ENCODE measurements at regions not wholly inside any gene's neighbourhood (a gene's known extent, or its start where the extent isn't known, plus 50 kb on each side); places are given as distances from the start of the nearest gene placed in this dataset.

- DNase-seq = no peak
Observed at GRCh38 chr4:15340902-15341732, 86.7 kb upstream of the C1QTNF7 start.

DNA sequence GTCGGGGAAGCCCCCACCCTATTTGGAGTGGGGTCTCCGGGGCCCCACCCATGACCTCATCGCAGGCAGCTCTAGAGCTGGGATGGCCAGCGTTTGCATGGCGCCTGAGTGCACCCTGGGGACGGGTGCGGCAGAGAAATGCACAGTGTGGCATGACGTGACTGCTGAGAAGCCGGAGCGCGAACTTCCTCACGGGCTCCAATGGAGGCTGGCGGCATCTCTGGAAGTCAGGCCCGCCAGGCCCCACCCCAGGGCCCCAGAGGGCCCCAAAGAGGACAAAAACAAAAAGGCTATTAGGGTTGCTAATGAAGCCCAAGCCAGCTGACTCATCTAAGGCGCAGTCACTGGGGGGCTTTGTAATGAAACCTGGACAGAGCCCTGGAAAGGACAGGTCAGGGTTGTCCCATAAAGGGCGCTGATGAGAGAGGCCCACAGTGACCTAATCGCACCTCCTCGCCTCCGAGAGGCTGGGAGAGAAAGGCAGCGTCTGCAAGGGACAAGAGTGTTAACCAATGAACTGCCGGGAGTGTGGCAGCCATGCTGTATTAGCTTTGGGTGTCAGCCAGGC lies 86.0 kb upstream of the C1QTNF7 start:
- no peak for DNase-seq

GRCh38 chr4:15343000-15343399 lies 84.8 kb upstream of the C1QTNF7 start:
- no peak for DNase-seq

- DNase-seq = no peak
Observed at GRCh38 chr4:15343581-15343980, 84.3 kb upstream of the C1QTNF7 start.

- no peak for DNase-seq
Observed at GRCh38 chr4:15344041-15344440, 83.8 kb upstream of the C1QTNF7 start.

DNA sequence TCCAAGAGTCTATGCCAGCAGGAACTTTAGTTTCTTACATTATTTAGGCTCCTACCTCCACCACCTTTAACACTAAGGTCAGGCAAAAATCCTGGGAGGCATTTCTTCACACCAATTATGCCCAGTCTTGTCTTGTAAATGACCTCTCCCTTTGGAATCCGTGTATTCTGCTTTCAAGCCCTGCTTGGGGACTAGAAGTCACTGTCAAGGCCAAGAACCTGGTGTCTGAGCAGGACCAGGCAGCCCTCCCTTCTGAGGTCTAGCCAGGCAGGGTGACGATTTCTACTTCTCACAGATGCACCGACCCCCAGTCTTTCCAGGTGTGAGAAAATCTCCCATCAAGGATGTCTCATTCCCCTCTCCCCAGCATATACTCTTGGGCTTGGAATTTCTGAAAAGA lies 82.7 kb upstream of the C1QTNF7 start:
- no peak for DNase-seq

GRCh38 chr4:15348236-15348635 lies 79.6 kb upstream of the C1QTNF7 start:
- no peak for DNase-seq

DNA sequence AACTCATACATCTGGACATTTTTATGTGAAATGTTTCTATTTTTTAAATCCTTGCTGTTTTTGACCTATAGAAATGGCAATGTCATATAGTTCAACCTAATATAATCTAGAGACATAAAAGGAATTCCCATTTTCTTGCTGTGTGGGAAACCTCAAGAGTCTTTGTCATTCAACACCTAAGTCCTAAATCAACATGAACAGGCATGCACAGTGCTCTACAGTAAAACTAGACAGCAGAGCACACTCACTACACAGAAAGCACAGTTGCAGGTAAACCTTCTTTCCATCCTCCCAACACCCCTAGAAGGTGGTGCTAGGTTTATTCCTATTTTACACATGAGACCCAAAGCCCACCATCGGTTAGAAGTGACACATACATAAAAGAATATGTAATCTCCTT lies 79.1 kb upstream of the C1QTNF7 start:
- no peak for DNase-seq

- no peak for DNase-seq
Observed at GRCh38 chr4:15349531-15349935, 78.3 kb upstream of the C1QTNF7 start.

GRCh38 chr4:15349965-15350364 lies 77.9 kb upstream of the C1QTNF7 start:
- DNase-seq = no peak

DNA sequence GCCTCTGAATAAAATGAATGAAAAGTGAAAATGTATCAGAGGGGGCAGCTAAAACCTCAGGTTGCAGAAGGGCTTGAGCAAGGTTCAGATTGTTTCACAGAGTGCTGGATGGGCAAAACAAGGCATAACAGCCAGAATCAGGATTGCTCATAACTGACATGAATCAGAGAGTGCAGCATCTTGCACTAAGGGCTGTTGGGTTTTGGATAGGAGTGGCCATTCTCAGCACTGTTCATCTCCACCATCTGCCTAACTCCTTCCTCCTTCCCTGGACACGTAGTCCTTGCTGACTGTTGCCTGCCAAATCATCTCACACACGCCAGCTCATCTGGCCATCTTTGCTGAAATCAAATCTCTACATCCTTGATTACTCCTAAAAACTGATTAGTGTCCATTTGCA lies 75.3 kb upstream of the C1QTNF7 start:
- DNase-seq = no peak

DNA sequence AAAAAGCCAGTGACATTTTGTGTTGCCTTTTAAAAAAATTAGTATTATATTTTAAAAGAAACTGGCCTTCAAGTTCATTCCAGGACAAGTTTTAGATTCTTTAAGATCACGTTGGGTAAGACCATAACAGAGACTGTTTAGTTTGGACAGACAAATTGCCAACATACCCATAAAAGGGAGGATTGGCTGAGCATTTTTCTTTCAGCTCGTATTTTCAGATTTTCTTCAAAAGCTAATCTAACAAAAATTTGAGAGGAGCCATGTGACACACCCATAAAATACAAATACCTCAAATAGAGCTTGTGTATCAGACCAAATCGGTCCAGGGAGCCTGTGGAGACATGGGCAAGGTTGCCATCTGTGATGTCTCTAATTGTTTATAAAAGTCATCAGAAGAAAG lies 74.6 kb upstream of the C1QTNF7 start:
- DNase-seq = no peak

DNA sequence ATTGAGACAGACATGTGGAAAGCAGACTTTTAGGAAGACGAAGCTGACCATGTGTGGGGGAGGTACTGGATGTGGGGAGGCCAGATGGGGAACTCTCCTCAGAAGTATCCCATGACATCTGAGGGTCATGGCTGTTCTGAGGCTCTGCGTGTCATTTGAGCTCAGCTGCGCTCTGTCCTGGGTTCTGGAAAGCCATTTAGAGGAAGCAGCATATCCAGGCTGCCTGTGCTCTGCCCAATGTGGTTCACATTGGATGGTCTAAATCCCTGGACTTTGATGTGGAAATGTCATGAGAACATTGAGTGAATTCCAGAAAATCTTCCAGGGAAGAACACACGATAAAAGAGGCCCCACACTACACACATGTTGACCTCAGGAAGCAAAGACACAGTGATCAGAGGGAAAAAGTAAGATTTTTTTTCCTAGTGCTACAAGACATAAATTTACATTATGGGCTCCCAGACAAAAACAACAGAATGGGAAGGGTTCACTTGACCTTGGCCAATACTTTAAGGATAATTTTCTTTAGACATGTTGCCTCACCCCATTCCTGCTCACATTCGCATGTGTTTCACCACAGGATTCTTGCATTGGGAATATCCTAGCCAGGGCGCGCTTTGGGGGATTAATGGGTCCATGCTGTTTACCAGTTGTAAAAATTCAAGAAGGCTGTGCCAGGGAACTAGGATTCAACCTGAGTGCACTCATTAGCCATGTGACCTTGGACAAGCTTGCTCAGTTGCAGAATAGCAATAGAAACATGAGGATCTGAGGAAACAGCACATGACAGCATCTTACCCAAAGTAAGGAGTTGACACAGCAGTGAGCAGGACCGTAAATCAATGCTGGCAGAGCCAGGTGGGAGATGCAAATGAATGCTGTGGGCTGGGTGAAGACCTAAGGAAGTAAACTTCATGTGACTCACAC lies 73.2 kb upstream of the C1QTNF7 start:
- no peak for DNase-seq

DNA sequence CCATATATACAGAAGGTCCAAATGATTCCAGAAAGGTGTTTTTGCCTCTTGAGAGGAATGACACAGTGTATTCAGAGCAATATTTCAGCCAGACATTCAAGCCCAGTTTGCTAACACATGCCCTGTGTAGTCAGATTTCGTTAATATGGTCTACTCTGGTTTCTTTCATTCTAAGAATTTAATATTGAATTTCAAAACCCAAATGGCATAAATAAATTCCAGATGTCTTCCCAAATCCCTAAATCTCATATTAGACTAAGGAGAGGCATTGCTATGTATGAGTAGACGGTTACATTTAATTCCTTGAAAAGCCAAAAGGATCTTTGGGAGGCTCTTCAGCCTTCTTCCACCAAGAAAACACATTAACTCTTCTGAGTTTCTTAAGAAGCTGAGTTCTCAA lies 66.3 kb upstream of the C1QTNF7 start:
- DNase-seq = no peak

DNA sequence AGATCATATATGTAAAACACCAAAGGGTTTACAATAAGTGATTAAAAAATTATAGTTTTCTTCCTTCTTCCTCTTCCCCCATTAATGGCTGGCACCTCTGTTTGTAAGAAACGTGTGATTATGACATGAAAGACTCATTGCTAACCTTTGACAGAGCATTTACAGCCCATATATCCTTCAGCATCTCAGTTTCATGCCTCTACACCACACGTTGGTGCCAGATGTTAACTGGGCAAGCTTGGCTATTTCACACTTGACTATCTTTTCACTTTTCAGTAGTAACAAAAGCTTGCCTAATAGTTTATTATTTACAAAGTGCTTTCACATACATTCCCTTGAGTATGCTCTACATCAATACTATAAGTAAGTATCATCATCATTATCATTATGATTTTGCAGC lies 65.3 kb upstream of the C1QTNF7 start:
- no peak for DNase-seq

- no peak for DNase-seq
Observed at GRCh38 chr4:15364183-15364582, 63.6 kb upstream of the C1QTNF7 start.

DNA sequence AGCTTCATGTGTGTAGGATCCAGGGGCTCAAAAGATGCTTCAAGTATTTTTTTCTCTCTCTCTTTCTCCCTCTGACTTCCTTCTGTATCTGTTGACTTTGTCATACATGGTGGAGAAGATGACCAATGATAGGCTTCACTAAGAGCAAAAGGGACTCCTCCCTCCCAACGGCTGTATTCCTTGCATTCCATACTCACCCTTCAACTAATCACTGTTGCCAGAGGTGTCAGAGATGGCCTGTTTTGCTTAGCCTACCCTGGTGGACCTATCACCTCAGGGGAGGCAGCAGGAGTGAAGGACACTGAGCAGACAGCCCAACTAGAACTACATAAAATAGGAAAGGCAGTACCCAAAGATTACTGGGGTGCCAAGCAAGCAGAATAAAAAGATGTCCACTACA lies 62.2 kb upstream of the C1QTNF7 start:
- DNase-seq = no peak

GRCh38 chr4:15366721-15367120 lies 61.1 kb upstream of the C1QTNF7 start:
- DNase-seq = no peak

GRCh38 chr4:15368856-15369255 lies 59.0 kb upstream of the C1QTNF7 start:
- no peak for DNase-seq

DNA sequence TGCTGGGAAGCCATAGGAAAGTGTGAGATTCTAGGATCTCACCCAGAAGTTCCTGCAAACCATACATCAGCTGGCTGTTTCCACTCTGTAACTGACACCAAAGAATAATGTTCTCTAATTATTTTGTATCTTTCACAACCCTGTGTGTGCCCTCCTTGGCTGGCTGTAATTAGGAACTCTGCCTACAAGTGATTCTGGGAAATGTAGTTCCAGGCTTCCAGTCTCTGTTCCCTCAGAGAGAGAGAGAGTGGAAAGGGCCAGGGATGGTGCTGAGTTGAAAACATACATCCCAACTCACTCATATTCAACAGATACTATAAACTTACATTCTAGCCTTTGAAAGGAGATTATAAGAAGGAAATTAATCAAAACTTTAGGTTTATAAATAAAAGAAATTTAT lies 57.5 kb upstream of the C1QTNF7 start:
- no peak for DNase-seq

GRCh38 chr4:15373363-15373762 lies 54.5 kb upstream of the C1QTNF7 start:
- no peak for DNase-seq

GRCh38 chr4:15374656-15375055 lies 53.2 kb upstream of the C1QTNF7 start:
- no peak for DNase-seq

DNA sequence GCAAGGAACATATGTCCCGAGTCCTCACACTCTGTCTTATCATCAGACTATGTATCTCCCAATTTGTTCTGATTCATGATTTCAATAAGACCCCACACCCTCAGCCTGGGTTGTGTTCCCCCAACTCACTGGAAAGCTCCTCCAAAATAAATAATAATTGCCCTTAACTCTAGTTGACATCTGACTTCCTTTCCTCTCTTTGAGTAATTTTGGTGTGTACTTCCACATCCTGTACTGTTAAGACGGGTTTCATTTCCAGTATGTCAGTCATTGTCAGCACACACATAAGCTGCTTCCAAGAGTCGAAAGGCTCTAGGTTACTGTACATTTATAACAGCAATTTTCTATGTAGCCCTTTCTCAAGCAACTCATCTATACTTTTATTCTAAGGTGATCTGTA lies 52.2 kb upstream of the C1QTNF7 start:
- no peak for DNase-seq

DNA sequence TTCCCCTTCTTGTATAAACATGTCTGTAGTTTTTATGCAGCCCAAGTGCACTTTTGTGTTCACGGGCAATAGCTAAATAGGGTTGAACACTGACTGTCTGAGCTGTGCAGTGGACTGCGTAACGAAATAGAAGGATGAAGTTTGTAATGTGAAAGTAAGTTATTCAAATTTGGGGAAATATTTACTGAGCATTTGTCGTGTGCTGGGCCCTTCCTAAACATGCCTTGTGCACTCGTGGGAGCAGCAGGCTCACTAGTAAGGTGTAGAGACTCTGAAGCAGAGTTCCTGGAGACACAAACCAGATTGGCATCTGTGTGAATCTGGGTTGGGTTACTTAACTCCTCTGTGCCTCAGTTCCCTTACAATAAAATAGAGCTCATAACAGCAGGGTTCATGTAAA lies 51.7 kb upstream of the C1QTNF7 start:
- no peak for DNase-seq

All from NCI-H2171 treated with DMSO at 0.1 percent for 48 hours (cell line).